Umbilical cord (tissue), 1 donor: ENCODE measurements at regions not wholly inside any gene's neighbourhood (a gene's known extent, or its start where the extent isn't known, plus 50 kb on each side); places are given as distances from the start of the nearest gene placed in this dataset.

Source experiments
- DNase-seq: peaks from one replicate; pipeline ENCODE4 v3.0.0-alpha.2; 2015; ENCODE audit warnings: low spot score

- DNase-seq, result no peak
Observed at GRCh38 chr17:77393867-77394539, 253.2 kb downstream of the SEC14L1 start.

DNA sequence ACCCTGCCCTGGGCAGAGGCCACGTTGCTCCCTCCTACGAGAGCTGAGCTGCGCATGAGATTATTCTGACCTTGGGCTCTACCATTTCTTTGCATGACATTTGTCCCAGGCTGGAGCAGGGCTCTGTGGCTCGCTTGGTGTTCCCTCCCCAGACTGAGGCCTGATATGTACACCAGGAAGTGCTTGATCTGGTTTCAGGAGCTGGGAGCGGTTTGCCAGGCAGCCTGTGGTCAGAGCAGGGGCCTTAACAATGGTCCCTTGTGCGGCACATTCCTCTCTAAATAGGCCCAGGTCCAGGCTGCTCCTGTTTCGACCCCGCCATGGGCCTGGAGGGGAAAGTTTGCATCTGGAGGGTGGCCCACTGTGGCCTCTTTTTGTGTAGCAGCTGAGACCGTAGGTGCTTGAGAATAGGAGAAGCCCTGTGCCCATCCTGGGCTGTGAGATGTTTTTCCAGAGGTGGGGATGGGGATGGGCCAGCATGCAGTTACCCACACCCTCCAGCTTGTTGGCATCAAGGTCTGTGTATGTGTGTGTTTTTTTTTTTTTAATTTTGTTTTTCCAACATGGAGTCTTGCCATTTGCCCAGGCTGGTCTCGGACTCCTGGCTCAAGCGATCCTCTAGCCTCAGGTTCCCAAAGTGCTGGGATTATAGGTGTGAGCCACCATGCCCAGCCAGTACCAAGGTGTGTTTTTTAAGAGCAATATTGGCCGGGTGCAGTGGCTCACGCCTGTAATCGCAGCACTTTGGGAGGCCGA lies 253.9 kb downstream of the SEC14L1 start:
- DNase-seq, result no peak

GRCh38 chr17:77395501-77396048 lies 254.8 kb downstream of the SEC14L1 start:
- no peak for DNase-seq

DNA sequence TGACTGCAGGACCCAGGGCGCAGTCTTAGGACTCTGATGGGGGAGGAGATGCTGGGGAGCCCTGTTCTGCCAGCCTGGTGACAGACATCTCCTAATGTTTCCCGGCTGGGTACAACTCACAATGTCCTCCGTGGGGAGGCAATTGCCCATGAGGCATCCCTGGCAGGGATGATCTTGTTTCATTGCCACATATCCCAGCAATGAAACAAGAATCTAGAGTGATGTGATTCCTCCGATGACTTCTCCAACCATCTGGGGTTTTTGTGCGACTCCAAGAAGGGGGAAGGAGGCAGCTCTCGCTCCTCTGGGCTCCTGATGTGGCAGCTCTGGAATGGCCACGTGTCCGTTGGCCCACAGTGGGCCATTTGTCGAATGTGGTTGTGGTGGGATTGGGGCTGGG lies 255.8 kb downstream of the SEC14L1 start:
- DNase-seq, result no peak

GRCh38 chr17:77398274-77398673 lies 257.5 kb downstream of the SEC14L1 start:
- no peak for DNase-seq

GRCh38 chr17:77399319-77399957 lies 258.7 kb downstream of the SEC14L1 start:
- no peak for DNase-seq

DNA sequence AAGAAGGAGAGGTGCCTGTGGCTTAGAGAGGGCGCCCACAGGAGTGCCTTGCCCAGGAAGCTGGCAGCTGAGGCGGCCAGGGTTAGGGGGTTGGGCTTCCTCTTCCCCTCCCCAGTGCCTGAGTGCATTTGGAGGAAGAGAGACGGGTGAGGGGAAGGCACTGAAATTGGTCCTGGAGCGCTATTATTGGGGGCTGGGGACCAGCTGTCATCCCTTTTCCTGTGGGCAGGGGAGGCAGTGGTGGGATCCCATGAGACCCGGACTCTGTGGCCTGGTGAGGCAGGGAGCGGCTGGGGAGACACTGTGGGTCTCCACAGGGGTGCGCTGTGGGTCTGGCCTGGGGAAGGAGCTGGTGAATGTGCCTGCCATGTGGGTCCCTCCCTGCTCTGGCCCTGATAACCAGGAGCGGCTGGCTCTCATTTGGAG lies 259.7 kb downstream of the SEC14L1 start:
- no peak for DNase-seq

GRCh38 chr17:77402159-77402731 lies 261.5 kb downstream of the SEC14L1 start:
- no peak for DNase-seq

GRCh38 chr17:77403854-77404253 lies 263.1 kb downstream of the SEC14L1 start:
- no peak for DNase-seq

DNA sequence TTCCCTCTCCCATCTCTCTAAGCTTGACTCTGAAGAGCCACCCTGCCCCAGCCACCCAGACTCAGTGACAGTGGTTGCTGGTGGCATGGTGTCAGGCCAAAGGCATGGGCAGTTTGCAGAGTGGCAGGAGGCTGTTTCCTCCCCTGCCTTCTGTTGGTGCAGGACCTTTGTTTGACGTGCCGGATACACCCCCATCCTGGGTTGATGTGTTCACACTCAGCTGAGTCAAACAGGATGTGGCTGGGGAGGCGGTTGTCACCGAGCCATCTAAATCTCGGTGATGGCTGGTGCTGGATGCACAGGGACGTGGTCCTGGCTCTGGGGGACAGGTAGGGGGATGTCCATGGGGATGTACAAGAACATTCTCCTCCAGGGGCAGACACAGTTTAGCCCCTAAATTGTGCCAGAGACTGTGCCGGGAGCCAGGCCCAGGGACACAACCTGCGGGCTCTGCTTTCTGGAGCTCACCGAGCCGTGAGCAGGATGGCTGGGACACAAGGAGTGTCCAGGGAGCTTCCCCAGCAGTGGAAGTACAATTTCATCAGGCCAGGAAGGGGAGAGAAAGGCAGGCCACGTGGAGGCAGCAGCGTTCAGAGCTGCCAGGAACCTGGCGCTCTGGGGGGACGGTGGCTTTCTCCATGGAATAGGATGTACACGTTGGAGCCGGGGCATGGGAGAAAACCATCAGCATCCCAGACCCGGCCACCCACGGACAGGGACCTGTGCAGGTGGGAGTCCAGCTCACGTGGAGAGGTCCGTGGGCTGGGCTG lies 264.2 kb downstream of the SEC14L1 start:
- no peak for DNase-seq

GRCh38 chr17:77405867-77406732 lies 265.3 kb downstream of the SEC14L1 start:
- DNase-seq, result no peak

DNA sequence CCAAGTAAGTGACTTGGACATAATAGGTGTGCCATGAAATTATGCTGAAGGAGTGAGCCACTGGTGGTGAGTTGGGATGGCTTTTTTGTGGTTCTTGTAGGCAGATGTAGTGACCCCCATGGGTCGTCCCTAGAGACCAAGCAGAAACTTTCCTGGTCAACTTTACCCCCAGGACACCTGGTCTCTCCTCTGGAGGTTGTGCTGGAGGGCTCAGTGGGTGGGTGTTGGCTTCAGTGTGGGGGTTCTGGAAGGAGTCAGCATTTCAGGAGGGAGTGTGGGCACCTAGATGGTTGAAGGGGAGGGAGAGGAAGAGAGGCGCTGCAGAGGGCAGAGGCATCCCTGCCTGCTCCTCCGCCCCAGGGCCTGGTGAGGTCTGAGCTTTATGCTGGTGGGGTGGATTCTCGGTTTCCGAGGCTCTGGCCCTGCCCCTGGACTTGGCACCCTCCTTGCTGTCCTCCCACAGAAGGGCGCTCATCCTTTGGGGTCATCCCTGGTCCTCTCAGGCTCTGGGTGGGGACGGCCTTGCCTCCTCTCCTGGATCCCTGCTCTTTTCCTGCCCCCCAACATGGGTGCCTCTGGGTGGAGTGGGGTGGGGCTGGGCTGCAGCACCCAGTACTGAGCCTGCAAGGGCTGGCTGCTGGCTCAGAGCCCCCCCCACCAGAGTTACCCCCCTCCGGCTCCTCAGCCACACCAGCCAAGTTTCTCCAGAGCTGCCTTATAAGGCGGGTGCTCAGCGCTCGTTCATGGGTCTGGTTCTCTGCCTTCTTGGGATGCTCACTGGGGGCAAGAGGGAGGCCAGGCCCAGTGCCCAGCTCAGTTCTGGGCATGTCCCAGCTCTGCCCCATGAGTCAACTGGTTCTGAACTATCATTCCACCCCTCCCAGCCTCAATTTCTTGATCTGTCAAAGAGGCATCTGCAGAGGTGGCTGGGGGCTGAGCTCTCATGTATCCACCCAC lies 266.8 kb downstream of the SEC14L1 start:
- no peak for DNase-seq

- DNase-seq, result no peak
Observed at GRCh38 chr17:77408284-77408683, 267.5 kb downstream of the SEC14L1 start.

GRCh38 chr17:77409282-77410161 lies 268.8 kb downstream of the SEC14L1 start:
- DNase-seq, result peak; percentile 81

GRCh38 chr17:77410470-77410869 lies 269.7 kb downstream of the SEC14L1 start:
- DNase-seq, result no peak

DNA sequence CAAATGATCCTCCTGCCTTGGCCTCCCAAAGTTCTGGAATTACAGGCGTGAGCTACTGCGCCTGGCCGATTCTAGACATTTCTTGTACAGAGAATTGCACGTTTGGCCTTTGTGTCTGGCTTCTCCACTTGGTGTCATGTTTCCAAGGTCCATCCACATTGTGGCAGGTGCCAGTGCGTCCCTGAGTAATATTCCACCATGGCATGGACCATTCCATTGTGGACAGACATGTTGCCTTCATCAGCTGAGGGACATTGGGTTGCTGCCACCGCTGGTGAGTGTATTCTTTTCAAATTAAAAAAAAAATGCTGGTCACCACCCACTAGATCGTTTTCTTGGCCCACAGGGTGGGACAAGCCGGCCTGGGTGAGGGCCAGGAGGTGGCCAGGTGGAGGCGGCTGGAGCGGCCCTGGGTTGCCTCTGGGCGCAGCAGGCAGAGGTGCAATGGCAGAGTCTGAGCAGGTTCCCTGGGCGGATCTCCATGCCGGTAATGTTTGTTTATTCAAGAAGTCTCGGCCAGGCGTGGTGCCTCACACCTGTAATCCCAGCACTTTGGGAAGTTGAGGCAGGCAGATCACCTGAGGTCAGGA lies 274.1 kb downstream of the SEC14L1 start:
- no peak for DNase-seq

- no peak for DNase-seq
Observed at GRCh38 chr17:77416105-77416713, 275.4 kb downstream of the SEC14L1 start.
